COR-L47 (cell line): ENCODE measurements at regions not wholly inside any gene's neighbourhood (a gene's known extent, or its start where the extent isn't known, plus 50 kb on each side); places are given as distances from the start of the nearest gene placed in this dataset.
"Not testable (repeated sequence)": the region's sequence is repeated elsewhere in the genome, so short reads cannot be mapped to it uniquely, and the experiment has no call there.

ENCODE experiments used
- DNase-seq: peaks from one replicate; lab custom pipeline; 2025; lab: John Stamatoyannopoulos, UW

- DNase-seq: no peak
Measured at GRCh38 chr18:22284581-22285360, 115.4 kb downstream of the GATA6 start.

- DNase-seq: not testable (repeated sequence)
Measured at GRCh38 chr18:22283855-22284254, 114.5 kb downstream of the GATA6 start.

- no peak for DNase-seq
Measured at GRCh38 chr18:22283397-22283796, 114.0 kb downstream of the GATA6 start.

DNA sequence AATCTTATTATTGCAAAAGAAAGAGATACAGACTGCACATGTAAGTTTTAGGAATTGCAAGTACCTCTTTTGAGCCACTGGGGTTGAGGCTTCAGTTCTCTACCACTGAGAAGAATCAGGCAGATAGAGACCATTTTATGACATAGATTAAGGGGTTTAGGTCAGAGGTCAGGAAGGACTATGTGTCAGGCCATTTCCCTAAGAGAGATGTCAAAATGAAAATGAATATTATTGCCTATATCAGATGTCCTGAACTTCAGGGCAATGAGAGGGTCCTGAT, 113.7 kb downstream of the GATA6 start:
- no peak for DNase-seq

- no peak for DNase-seq
Measured at GRCh38 chr18:22282311-22283115, 113.1 kb downstream of the GATA6 start.

GRCh38 chr18:22280453-22280750, 111.0 kb downstream of the GATA6 start:
- no peak for DNase-seq

GRCh38 chr18:22279741-22280452, 110.5 kb downstream of the GATA6 start:
- DNase-seq: no peak

GRCh38 chr18:22278798-22279197, 109.4 kb downstream of the GATA6 start:
- DNase-seq: no peak

GRCh38 chr18:22277758-22278157, 108.4 kb downstream of the GATA6 start:
- no peak for DNase-seq

DNA sequence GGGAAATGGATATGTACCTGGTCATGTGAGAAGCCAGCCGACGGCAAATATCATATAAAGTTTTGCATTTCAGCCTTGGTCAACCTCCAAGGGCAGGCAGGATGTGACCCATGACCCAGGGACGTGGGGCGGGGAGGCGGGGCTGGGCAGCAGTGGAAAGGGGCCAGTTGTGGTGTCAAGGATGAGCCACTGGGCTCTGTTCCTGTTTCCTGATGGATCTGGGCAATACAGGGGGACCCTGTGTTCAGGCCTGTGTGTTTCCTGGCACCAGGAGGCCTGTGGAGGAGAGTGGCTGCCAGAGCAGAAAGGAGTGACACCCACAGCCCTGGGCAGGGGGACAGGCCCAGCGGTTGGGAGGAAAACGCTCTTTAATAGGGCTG, 106.9 kb downstream of the GATA6 start:
- no peak for DNase-seq

- no peak for DNase-seq
Measured at GRCh38 chr18:22275706-22276333, 106.4 kb downstream of the GATA6 start.

- DNase-seq: no peak
Measured at GRCh38 chr18:22273101-22274039, 104.0 kb downstream of the GATA6 start.

DNA sequence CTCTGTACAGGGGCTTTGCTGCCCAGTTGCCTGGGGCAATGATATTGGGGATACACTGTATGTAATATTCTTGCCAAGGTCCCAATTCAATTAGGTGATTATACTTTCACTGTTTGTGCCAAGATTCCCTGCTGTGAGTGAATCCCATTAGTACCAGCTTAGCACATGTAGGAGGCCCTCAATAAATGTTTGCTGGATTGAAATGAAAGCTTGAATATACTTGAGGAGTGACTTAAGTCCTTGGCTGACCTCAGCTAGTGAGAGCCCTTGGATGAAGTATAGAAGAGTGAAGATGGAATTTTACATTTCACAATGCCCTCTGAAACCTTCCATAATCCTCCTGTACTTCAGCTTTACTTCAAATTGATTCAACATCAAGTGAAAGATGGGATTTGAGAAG, 102.9 kb downstream of the GATA6 start:
- no peak for DNase-seq

- no peak for DNase-seq
Measured at GRCh38 chr18:22271030-22271429, 101.6 kb downstream of the GATA6 start.

GRCh38 chr18:22268641-22269128, 99.3 kb downstream of the GATA6 start:
- peak; percentile 4 for DNase-seq

DNA sequence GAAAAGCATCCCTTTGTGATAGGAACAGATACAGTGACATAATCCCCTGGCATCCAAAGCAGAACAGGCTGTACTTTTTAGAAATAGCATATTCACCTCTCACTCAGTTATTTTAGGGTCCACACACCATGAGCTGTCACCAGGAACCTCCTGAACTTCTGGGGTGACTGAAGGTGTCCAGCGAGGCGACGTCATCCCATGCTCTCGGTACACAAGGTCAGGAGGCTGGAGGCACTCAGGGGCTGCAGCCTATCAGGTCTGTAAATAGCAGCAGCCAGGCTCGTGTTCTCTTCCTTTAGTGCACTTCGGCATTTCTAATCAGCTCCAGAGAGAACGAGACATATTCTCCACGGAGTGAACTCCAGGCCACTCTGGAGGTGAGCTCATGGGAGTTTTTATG, 98.3 kb downstream of the GATA6 start:
- no peak for DNase-seq

DNA sequence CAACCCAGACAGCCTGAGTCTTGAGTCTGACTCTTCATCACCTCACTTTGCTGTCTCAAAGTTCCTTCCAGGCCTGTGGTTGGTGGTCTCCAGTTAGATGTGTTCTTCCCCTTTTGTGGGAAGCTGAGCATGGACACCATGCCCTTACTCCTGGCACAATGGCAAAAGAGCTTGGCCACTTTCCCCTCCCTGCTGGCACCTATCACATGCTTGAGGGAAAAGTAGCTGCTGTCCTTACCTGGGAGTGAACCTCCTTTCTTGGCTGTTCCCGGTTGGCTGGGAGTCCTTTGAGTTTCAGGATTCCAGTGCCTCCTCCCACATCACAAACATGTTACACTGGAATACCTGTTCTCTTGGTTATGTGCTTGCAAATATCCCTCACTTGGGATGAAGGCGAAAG, 97.8 kb downstream of the GATA6 start:
- no peak for DNase-seq

DNA sequence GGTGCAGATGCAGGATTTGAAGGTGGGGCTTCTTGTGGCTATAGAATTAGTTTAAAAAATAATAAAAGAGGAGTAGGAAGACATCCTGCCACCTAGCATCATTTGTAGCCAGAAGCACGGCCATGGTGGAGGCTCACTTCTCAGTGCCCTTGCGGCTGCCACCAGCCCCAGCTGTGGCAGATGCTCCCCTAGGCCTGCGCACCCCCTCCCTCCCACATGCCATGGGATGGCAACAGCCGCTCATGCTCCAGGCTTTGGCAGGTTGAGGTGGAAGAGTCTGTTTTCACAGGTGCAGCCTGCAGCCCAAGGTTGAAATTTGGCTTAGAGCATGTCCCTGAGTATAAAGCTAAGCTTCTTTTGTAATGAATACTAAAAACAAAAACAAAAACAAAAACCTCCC, 96.4 kb downstream of the GATA6 start:
- no peak for DNase-seq

DNA sequence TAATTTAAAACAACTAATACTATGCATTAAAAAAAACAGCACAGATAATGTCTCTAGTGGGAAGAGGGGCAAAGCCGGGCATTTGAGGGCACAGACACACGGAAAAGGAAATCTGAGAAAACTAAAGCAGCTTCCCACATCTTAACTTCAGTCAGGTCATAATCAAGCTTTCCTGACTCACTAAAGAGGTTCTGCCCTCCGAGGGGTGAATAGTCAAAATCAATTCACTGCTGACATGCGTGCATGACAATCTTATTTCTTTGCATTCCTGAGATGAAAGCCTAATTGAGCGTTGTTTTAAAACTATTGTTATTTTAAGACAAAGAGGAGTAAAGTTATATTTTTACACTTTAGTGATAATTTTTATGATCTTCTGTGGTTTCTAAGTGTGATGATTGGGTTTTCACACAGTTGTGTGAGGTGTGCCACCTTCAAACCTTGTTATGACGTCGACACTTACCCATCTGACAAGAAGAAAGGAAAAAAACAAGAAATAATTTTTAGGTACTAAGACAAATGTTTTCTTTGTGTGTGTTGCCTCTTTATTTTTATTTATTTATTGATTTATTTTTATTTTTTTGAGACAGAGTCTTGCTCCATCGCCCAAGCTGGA, 90.9 kb downstream of the GATA6 start:
- DNase-seq: no peak

DNA sequence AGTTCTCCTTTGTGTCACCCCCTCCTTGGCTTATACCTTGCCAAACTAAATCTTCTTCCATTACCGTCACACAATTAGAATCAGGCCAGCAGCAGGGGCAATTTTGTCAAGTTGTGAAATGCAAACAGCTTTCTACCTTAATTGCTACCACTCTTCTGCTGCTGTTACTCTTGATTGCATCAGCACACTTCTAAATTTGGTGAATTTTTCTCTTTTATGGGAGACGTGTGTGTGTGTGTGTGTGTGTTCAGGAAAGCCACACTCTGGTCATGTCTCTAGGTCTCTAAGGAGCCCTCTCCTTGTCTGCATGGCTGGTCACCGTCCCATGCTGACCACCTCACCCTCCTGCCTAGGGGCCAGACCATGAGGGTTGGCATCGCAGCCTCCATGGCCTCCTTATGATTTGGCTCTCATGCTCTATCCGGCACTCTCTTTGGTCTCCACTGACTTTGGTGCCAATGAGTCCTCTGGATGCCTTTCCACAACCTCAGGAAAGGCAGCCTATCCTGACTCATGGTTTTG, 87.7 kb downstream of the GATA6 start:
- no peak for DNase-seq

DNA sequence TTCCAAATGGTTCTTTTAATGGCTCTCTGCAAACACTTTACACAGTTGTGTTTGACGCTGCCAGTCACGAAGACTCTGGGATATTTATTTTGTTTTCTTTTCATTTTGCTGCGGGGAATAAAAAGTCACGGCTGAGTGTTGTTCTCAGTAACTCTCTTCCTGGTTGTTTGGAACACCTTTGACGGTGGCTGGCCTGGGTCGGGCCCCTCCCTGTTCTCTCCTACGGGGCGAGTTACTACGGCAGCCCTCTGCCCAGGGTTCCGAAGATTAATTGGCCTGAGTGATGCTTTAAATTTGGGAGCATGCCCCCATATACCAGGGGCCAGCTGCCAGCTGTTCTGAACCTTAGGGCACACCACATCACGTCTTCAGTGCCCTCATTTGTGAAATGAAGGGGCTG, 84.7 kb downstream of the GATA6 start:
- DNase-seq: no peak
